SK-N-SH (cell line): ENCODE measurements at regions not wholly inside any gene's neighbourhood (a gene's known extent, or its start where the extent isn't known, plus 50 kb on each side); places are given as distances from the start of the nearest gene placed in this dataset.

Experiments
- CTCF ChIA-PET: fragments of 300-600, 350-600 bp; formaldehyde crosslinking; extraction: SDS; loops from one replicate; lab custom pipeline; 2021; lab: Yijun Ruan, JAX
- POLR2A ChIA-PET: fragments of 350-600 bp; sonication (Branson Sonifier 250); formaldehyde crosslinking; extraction: SDS; loops from one replicate; lab custom pipeline; 2020; ENCODE audit warnings: antibody characterized with exemption, inconsistent platforms; lab: Yijun Ruan, JAX
- DNase-seq: peaks from one replicate; pipeline ENCODE4 v3.0.0; 2012
- H2AFZ ChIP-seq: fragments of 200-600 bp; sonication (generic); 2 replicates; pipeline ENCODE4 v1.8.1; 2016; ENCODE audit warnings: antibody characterized with exemption, mild to moderate bottlenecking, low read depth
- H3F3A ChIP-seq: fragments of 200-600 bp; sonication (generic); replicated peaks from 2 replicates; pipeline ENCODE3; 2016; ENCODE audit warnings: antibody characterized with exemption, mild to moderate bottlenecking; ENCODE audit not compliant: insufficient read depth
- H3K27ac ChIP-seq, 2 experiments: fragments of 200-500 bp in 1 of 2; fragments of 200-600 bp in 1 of 2; sonication (Bioruptor generic) in 1 of 2; sonication (generic), shearing (Covaris generic) in 1 of 2; 2 replicates each; pipeline versions ENCODE4 v1.5.1 to v1.6.1; 2014 to 2016; ENCODE audit warnings: low read depth in 2 of 2, inconsistent platforms in 1 of 2, low read length in 1 of 2, mild to moderate bottlenecking in 1 of 2, mixed read lengths in 1 of 2
- H3K27me3 ChIP-seq: fragments of 200-600 bp; sonication (generic), shearing (Covaris generic); 2 replicates; pipeline ENCODE4 v1.6.1; 2016; ENCODE audit warnings: mixed run types; ENCODE audit not compliant: insufficient read depth
- H3K36me3 ChIP-seq, 2 experiments: fragments of 200-500 bp in 1 of 2; fragments of 200-600 bp in 1 of 2; sonication (Bioruptor generic) in 1 of 2; sonication (generic) in 1 of 2; replicated peaks in 1 of 2; 2 replicates each; pipeline versions ENCODE3 to v1.5.1; 2014 to 2016; ENCODE audit warnings: low read length in 1 of 2, mild to moderate bottlenecking in 1 of 2; ENCODE audit not compliant: insufficient read depth in 2 of 2, control insufficient read depth in 1 of 2
- H3K4me1 ChIP-seq, 2 experiments: fragments of 200-500 bp in 1 of 2; fragments of 200-600 bp in 1 of 2; sonication (Bioruptor generic) in 1 of 2; sonication (generic), shearing (Covaris generic) in 1 of 2; 2 replicates each; pipeline versions ENCODE4 v1.5.1 to v1.6.1; 2014 to 2016; ENCODE audit warnings: low read depth in 1 of 2, low read length in 1 of 2, mixed run types in 1 of 2; ENCODE audit not compliant: insufficient read depth in 2 of 2, control insufficient read depth in 1 of 2
- H3K4me2 ChIP-seq: fragments of 200-600 bp; sonication (generic), shearing (Covaris generic); 2 replicates; pipeline ENCODE4 v1.6.1; 2017; ENCODE audit warnings: mixed run types
- H3K4me3 ChIP-seq, 2 experiments: fragments of 200-500 bp in 1 of 2; fragments of 200-600 bp in 1 of 2; sonication (Bioruptor generic) in 1 of 2; sonication (generic), shearing (Covaris generic) in 1 of 2; 2 replicates each; pipeline versions ENCODE4 v1.5.1 to v1.8.1; 2014 to 2016; ENCODE audit warnings: low read depth in 2 of 2, inconsistent platforms in 1 of 2, low read length in 1 of 2, mild to moderate bottlenecking in 1 of 2, mixed read lengths in 1 of 2, moderate library complexity in 1 of 2
- H3K79me2 ChIP-seq: fragments of 200-600 bp; sonication (generic); 2 replicates; pipeline ENCODE4 v1.8.1; 2017; ENCODE audit warnings: mild to moderate bottlenecking; ENCODE audit not compliant: insufficient read depth
- H3K9ac ChIP-seq: fragments of 200-600 bp; sonication (generic); 2 replicates; pipeline ENCODE4 v1.6.1; 2017; ENCODE audit warnings: mixed run types
- H3K9me2 ChIP-seq: fragments of 200-600 bp; sonication (generic); 2 replicates; pipeline ENCODE4 v1.6.1; 2017; ENCODE audit warnings: mixed run types
- H3K9me3 ChIP-seq: fragments of 200-600 bp; sonication (generic); 2 replicates; pipeline ENCODE4 v1.6.1; 2017; ENCODE audit warnings: mixed run types, mild to moderate bottlenecking, moderate library complexity
- H4K20me1 ChIP-seq: fragments of 200-600 bp; sonication (generic); 2 replicates; pipeline ENCODE4 v1.6.1; 2017; ENCODE audit warnings: mild to moderate bottlenecking, mixed run types; ENCODE audit not compliant: insufficient read depth
- CTCF ChIP-seq: fragments of 200-600 bp; sonication (generic); IDR thresholded peaks from 2 replicates; pipeline ENCODE4 v1.6.1; 2017; ENCODE audit warnings: antibody characterized with exemption, mild to moderate bottlenecking, moderate library complexity
- ELF1 ChIP-seq: IDR thresholded peaks from 2 replicates; pipeline ENCODE4 v1.4.0; 2012
- EZH2phosphoT487 ChIP-seq: fragments of 200-600 bp; sonication (generic); IDR thresholded peaks from 2 replicates; pipeline ENCODE4 v1.6.1; 2017; ENCODE audit warnings: low read depth, mixed run types, mild to moderate bottlenecking, antibody characterized with exemption, moderate library complexity, borderline replicate concordance
- FOSL2 ChIP-seq: IDR thresholded peaks from 2 replicates; pipeline ENCODE4 v1.4.0; 2012; ENCODE audit warnings: low read depth, mild to moderate bottlenecking, moderate library complexity, borderline replicate concordance
- FOXM1 ChIP-seq: IDR thresholded peaks from 2 replicates; pipeline ENCODE4 v1.4.0; 2012; ENCODE audit warnings: low read depth, mild to moderate bottlenecking
- GATA2 ChIP-seq: sonication (generic); formaldehyde crosslinking; IDR thresholded peaks from 2 replicates; pipeline ENCODE4 v1.5.0; 2020; ENCODE audit warnings: mild to moderate bottlenecking, missing genetic modification reagents
- REST ChIP-seq: IDR thresholded peaks from 2 replicates; pipeline ENCODE4 v1.6.1; 2012; ENCODE audit warnings: mild to moderate bottlenecking, low read depth, low read length, moderate library complexity
- TAF1 ChIP-seq: IDR thresholded peaks from 2 replicates; pipeline ENCODE4 v1.6.1; 2012; ENCODE audit warnings: low read depth, mild to moderate bottlenecking, low read length, moderate library complexity, borderline replicate concordance
- ZBTB33 ChIP-seq: IDR thresholded peaks from 2 replicates; pipeline ENCODE4 v1.4.0; 2012; ENCODE audit warnings: low read depth, borderline replicate concordance
- WGBS: methylation state at CpG from one replicate; pipeline ENCODE4 v1.1.6; 2017; ENCODE audit warnings: low lambda C conversion rate; 5-methylcytosine and 5-hydroxymethylcytosine counted together

GRCh38 chr1:223483511-223483910 is 90.3 kb downstream of the CCDC185 start:
- POLR2A ChIA-PET, result no interaction called here

GRCh38 chr1:223486366-223486765 is 93.2 kb downstream of the CCDC185 start:
- Histone ChIP-seq H3K9me2 (no peaks in the 10 kb centered on the region), H4K20me1 (no peaks in the 10 kb centered on the region), H3K4me2 (no peak overlapping the region), H3K9me3 (no peaks in the 10 kb centered on the region), H2AFZ (no peak overlapping the region), H3K27me3 (peaks cover 23% of the 10 kb centered on the region), H3K4me1 (no peaks in the 10 kb centered on the region), H3F3A (no peaks in the 10 kb centered on the region), H3K27ac (no peak overlapping the region), H3K9ac (no peak overlapping the region), H3K79me2 (no peaks in the 10 kb centered on the region), H3K36me3 (no peaks in the 10 kb centered on the region), H3K4me3 (no peak overlapping the region)
- no peak for TF ChIP-seq EZH2phosphoT487
- TF ChIP-seq FOXM1, result no peak
- TF ChIP-seq TAF1, result no peak
- TF ChIP-seq REST, result no peak
- no peak; the same call in 1 of the 2 replicates for TF ChIP-seq CTCF
- TF ChIP-seq FOSL2, result no peak
- no peak for TF ChIP-seq GATA2 (CRISPR knock-in tag)
- TF ChIP-seq ZBTB33, result no peak
- peak; percentile 37 for DNase-seq
- ChIA-PET CTCF (interaction anchor here (0.8 to 1.9 kb wide), 4 partner anchors 9 to 197 kb away, joined by 3 to 7 read pairs (median 4); no protein-coding TSS in a partner anchor), POLR2A (no interaction called here)
- 21% methylated on average over 3 of the region's 3 CpGs for WGBS

More at GRCh38 chr1:223483511-223483910, 90.3 kb downstream of the CCDC185 start:
- TF ChIP-seq ELF1, result no peak
- TF ChIP-seq, all 33 proteins: peak for 0
- no peak overlapping the region for H3K9ac ChIP-seq
- H4K20me1 ChIP-seq, result no peaks in the 10 kb centered on the region
- H3K9me2 ChIP-seq, result no peaks in the 10 kb centered on the region
- no peak overlapping the region for H3K4me2 ChIP-seq
- 49% methylated on average over 5 of the region's 5 CpGs for WGBS
- no peak overlapping the region for H3K27ac ChIP-seq
- H3F3A ChIP-seq, result no peaks in the 10 kb centered on the region
- no peaks in the 10 kb centered on the region for H3K4me1 ChIP-seq
- no peak for DNase-seq
- CTCF ChIA-PET, result interaction anchor here (1.0 kb wide), 1 partner anchor 18 kb away, joined by 3 read pairs; no protein-coding TSS in a partner anchor
- H3K4me3 ChIP-seq, result no peak overlapping the region
- H3K79me2 ChIP-seq, result no peaks in the 10 kb centered on the region
- H3K27me3 ChIP-seq, result peaks cover 20% of the 10 kb centered on the region
- no peaks in the 10 kb centered on the region for H3K36me3 ChIP-seq
- no peaks in the 10 kb centered on the region for H3K9me3 ChIP-seq
- no peak overlapping the region for H2AFZ ChIP-seq
